ENCODE measurements at regions not wholly inside any gene's neighbourhood (a gene's known extent, or its start where the extent isn't known, plus 50 kb on each side); places are given as distances from the start of the nearest gene placed in this dataset.
A peak's percentile ranks its signal among the peaks of the same experiment; 100 is the strongest.

DNA sequence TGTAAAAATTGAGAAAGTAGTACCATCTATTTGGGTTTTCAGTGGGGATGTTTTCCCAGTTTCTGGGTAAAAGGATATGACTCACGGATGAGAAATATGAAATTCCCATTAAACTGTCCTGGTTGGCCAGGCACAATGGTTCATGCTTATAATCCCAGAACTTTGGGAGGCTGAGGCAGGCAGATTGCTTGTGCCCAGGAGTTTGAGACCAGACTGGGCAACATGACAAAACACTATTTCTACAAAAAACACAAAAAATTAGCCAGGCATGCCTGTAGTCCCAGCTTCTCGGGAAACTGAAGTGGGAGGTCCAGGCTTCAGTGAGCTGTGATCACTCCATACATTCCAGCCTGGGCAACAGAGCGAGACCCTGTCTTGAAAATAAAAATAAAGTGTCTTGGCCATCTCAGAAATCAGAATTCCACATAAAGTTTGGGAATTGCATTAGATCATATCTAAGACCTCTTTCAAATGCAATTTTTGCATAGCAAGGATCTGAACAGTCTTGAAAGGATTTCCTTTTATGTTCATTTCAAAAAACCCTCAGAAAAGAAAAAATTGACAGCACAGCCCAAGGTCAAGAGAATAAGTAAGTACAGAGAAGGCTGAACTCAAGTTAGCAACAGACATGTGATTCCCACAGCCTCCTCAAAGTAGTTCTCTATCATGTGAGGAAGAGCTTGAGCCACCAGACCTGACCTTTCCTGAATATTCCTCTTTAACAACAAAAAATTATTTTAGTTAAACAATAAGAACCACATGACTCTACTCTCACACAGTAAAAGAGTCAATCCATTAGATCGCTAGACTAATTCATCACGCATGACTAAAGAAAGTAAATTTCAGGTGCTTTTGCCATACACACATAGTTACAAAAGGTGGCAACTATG, 141.5 kb upstream of the CAV2 start:
- peak; percentile 33 for DNase-seq (ENCODE audit: low read depth)
- TF ChIP-seq CTCF (conservative IDR thresholded peaks at IDR 0.05; ENCODE audit: low read depth, low read length), result no peak
- no peak overlapping the region for H3K4me3 ChIP-seq (ENCODE audit: low read depth, low read length)

DNA sequence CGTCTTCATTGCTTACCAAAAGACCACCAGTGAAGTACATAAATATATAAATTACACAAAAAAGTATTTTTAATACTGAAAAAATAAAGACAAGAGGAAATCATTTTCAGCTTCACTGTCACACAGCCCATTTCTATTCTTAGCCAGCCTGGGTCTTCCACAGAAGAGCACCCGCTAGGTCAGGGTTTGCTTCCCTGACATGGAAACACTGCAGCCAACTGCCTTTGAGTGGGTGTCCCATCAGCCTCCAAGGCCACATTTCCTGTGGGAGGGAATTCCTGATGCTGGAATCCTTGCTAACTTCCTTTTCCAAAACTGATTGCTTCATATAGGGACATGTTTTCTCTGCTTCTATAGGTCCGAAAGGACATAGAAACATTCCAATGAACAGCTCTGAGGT, 137.8 kb upstream of the CAV2 start:
- no peak for DNase-seq (ENCODE audit: low read depth)
- no peak overlapping the region for H3K4me3 ChIP-seq (ENCODE audit: low read depth, low read length)
- no peak for TF ChIP-seq CTCF (conservative IDR thresholded peaks at IDR 0.05; ENCODE audit: low read depth, low read length)

DNA sequence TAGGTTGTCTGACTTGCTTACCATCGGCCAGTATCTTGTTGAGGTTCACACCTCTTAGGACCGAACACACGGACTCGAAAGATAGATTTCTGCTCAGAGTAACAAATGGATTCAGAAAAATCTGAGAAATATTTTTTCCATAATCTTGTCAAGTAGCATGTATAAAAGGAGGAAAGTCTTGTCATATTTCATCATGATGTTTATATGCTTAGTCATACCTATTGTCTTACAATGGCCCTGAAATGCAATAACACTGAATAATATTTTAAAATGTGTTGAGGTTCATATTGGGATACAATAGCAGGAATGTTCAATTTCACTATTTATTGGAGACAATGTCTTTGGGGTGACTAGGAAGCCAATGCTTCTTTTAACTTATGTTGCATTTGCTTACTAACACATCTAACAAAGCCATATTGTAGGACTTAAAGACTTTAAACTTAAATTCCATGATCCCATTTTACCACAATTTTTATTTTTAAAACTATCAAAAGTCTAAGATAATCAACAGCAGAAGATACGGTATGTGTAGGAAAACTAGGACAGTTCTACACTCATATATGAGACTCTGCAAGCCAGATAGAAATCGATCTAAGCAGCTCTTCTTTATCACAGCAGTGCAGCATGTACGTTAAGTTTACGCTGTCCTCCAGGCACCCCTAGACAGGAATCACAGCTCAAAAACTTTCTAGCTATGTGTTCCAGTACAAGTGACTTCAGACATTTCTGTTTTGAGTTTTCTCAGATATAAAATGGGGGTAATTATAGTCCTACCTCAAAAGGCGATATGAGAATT, 135.7 kb upstream of the CAV2 start:
- DNase-seq (ENCODE audit: low read depth), result no peak
- H3K4me3 ChIP-seq (ENCODE audit: low read depth, low read length), result no peak overlapping the region
- TF ChIP-seq CTCF (conservative IDR thresholded peaks at IDR 0.05; ENCODE audit: low read depth, low read length), result no peak

GRCh38 chr7:116364469-116364868, 135.1 kb upstream of the CAV2 start:
- no peak overlapping the region for H3K4me3 ChIP-seq (ENCODE audit: low read depth, low read length)
- DNase-seq (ENCODE audit: low read depth), result no peak
- no peak for TF ChIP-seq CTCF (conservative IDR thresholded peaks at IDR 0.05; ENCODE audit: low read depth, low read length)

DNA sequence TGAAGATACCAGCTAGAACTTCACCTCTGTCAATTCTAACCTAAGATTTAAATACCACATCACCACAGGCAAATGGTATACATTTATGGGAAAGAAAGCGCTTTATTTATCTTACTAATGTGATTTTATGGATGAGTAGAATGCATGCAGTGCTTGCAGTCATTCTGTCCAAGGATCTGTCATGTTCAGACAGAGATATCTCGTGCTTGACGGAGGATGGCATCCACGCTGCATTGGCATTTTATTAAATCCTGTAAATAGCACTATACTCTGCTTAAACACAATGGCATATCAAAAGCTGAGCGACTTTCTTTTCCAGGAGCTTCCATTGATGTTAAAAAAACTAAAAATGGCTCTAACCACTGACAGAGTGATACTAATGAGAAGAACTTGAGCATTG, 133.7 kb upstream of the CAV2 start:
- TF ChIP-seq CTCF (conservative IDR thresholded peaks at IDR 0.05; ENCODE audit: low read depth, low read length), result no peak
- DNase-seq (ENCODE audit: low read depth), result no peak
- no peak overlapping the region for H3K4me3 ChIP-seq (ENCODE audit: low read depth, low read length)

DNA sequence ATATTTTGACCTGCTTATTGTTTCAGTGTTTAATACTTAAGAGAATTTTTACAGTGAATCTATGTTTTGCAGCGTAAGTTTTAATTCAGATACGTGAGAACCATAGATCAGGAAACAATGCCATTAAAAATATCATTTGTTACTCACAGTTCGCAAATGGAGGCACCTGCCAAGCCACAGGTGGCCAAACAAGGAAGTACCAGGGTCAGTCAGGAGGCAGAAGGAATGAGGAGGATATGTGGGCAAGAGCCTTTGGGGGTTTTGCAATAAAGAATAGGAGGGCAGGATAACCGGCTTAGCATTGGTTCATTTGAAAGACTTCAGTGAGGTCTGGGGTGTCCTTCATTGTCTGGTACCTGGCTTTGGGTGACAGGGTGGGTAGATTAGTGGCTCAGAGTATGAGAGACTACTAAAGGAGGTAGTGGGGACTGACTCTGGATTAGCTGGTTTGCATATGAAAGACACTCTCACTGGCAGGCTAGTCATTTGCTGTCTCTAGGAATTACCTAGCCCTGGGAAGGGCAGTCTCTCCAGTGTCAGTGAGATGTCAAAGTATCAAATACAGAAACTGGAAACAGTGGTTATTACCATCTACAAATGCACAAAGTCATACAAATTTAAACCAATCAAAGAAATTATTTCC, 132.2 kb upstream of the CAV2 start:
- DNase-seq (ENCODE audit: low read depth), result no peak
- no peak overlapping the region for H3K4me3 ChIP-seq (ENCODE audit: low read depth, low read length)
- no peak for TF ChIP-seq CTCF (conservative IDR thresholded peaks at IDR 0.05; ENCODE audit: low read depth, low read length)
